HG02588 (cell line): ENCODE measurements at regions not wholly inside any gene's neighbourhood (a gene's known extent, or its start where the extent isn't known, plus 50 kb on each side); places are given as distances from the start of the nearest gene placed in this dataset.
"Not testable (repeated sequence)": the region's sequence is repeated elsewhere in the genome, so short reads cannot be mapped to it uniquely, and the experiment has no call there.

ENCODE experiments used
- ATAC-seq: cut with Tn5 transposase; IDR thresholded peaks from one replicate; pipeline ENCODE4 v1.9.1; 2021; ENCODE audit warnings: mild to moderate bottlenecking, moderate library complexity; ENCODE audit not compliant: unreplicated experiment

- no peak for ATAC-seq
These were observed 85.5 kb downstream of the PRR15 start for GRCh38 chr7:29649028-29649716.

GRCh38 chr7:29649876-29650275 is 86.2 kb downstream of the PRR15 start:
- no peak for ATAC-seq

GRCh38 chr7:29651477-29651876 is 87.8 kb downstream of the PRR15 start:
- ATAC-seq = no peak

- no peak for ATAC-seq
These were observed 88.9 kb downstream of the PRR15 start for GRCh38 chr7:29652556-29652955.

- ATAC-seq = not testable (repeated sequence)
These were observed 90.7 kb downstream of the PRR15 start for GRCh38 chr7:29654340-29654739.

GRCh38 chr7:29657288-29657687 is 93.7 kb downstream of the PRR15 start:
- ATAC-seq = no peak

GRCh38 chr7:29657856-29658255 is 94.2 kb downstream of the PRR15 start:
- no peak for ATAC-seq

GRCh38 chr7:29659213-29659612 is 95.6 kb downstream of the PRR15 start:
- not testable (repeated sequence) for ATAC-seq

GRCh38 chr7:29662899-29663298 is 99.3 kb downstream of the PRR15 start:
- not testable (repeated sequence) for ATAC-seq

GRCh38 chr7:29664999-29665398 is 101.4 kb downstream of the PRR15 start:
- not testable (repeated sequence) for ATAC-seq

- ATAC-seq = not testable (repeated sequence)
These were observed 103.5 kb downstream of the PRR15 start for GRCh38 chr7:29667096-29667669.

- ATAC-seq = not testable (repeated sequence)
These were observed 107.7 kb downstream of the PRR15 start for GRCh38 chr7:29671286-29671685.

- ATAC-seq = not testable (repeated sequence)
These were observed 110.0 kb downstream of the PRR15 start for GRCh38 chr7:29673635-29674034.

GRCh38 chr7:29674626-29675025 is 111.0 kb downstream of the PRR15 start:
- ATAC-seq = not testable (repeated sequence)

- ATAC-seq = not testable (repeated sequence)
These were observed 113.6 kb downstream of the PRR15 start for GRCh38 chr7:29677254-29677653.

GRCh38 chr7:29679963-29680362 is 116.3 kb downstream of the PRR15 start:
- ATAC-seq = not testable (repeated sequence)

GRCh38 chr7:29680601-29681000 is 117.0 kb downstream of the PRR15 start:
- not testable (repeated sequence) for ATAC-seq

GRCh38 chr7:29684151-29684786 is 120.6 kb downstream of the PRR15 start:
- ATAC-seq = peak; percentile 22

- ATAC-seq = peak; percentile 68
These were observed 121.3 kb upstream of the WIPF3 start for GRCh38 chr7:29684787-29685650.

- not testable (repeated sequence) for ATAC-seq
These were observed 120.5 kb upstream of the WIPF3 start for GRCh38 chr7:29685651-29686271.

- ATAC-seq = not testable (repeated sequence)
These were observed 115.8 kb upstream of the WIPF3 start for GRCh38 chr7:29690510-29690909.
